WTC11 (cell line): ENCODE measurements at regions not wholly inside any gene's neighbourhood (a gene's known extent, or its start where the extent isn't known, plus 50 kb on each side); places are given as distances from the start of the nearest gene placed in this dataset.

Source experiments
- ELF4 ChIP-seq: sonication (generic); formaldehyde crosslinking; IDR thresholded peaks from 2 replicates; pipeline ENCODE4 v1.8.1; 2022; ENCODE audit warnings: low read depth, mild to moderate bottlenecking, moderate library complexity, missing genetic modification reagents
- IRF2 ChIP-seq: sonication (generic); formaldehyde crosslinking; IDR thresholded peaks from 2 replicates; pipeline ENCODE4 v1.8.0; 2022; ENCODE audit warnings: low read depth, missing genetic modification reagents, borderline replicate concordance
- TEAD1 ChIP-seq: sonication (generic); formaldehyde crosslinking; IDR thresholded peaks from 2 replicates; pipeline ENCODE4 v1.8.0; 2022; ENCODE audit warnings: mild to moderate bottlenecking, missing genetic modification reagents
- ZNF416 ChIP-seq: fragments of 250-450 bp; sonication (Bioruptor Pico); IDR thresholded peaks from 2 replicates; pipeline ENCODE4 v1.9.0; 2021; ENCODE audit warnings: mild to moderate bottlenecking, inconsistent platforms
- ZNF423 ChIP-seq: fragments of 250-450 bp; sonication (Bioruptor Pico); IDR thresholded peaks from 2 replicates; pipeline ENCODE4 v2.1.2; 2022; ENCODE audit warnings: mild to moderate bottlenecking, moderate library complexity
- TF ChIP-seq, protein P1 (sequence below): sonication (generic); formaldehyde crosslinking; IDR thresholded peaks from 2 replicates; pipeline ENCODE4 v1.8.1; 2023; ENCODE audit warnings: mild to moderate bottlenecking, missing genetic modification reagents, moderate library complexity
- TF ChIP-seq, protein P2 (sequence below): sonication (generic); formaldehyde crosslinking; IDR thresholded peaks from 2 replicates; pipeline ENCODE4 v1.8.0; 2022; ENCODE audit warnings: mild to moderate bottlenecking, missing genetic modification reagents
- TF ChIP-seq, protein P3 (sequence below): fragments of 200-600 bp; IDR thresholded peaks from 2 replicates; pipeline ENCODE4 v1.8.0; 2022; ENCODE audit warnings: antibody characterized with exemption
- TF ChIP-seq, protein P4 (sequence below): sonication (generic); formaldehyde crosslinking; IDR thresholded peaks from 2 replicates; pipeline ENCODE4 v1.8.0; 2022; ENCODE audit warnings: mild to moderate bottlenecking, missing genetic modification reagents
- TF ChIP-seq, protein P5 (sequence below): sonication (generic); formaldehyde crosslinking; IDR thresholded peaks from 2 replicates; pipeline ENCODE4 v1.8.0; 2022; ENCODE audit warnings: mild to moderate bottlenecking, missing genetic modification reagents
- TF ChIP-seq, protein P6 (sequence below): sonication (generic); formaldehyde crosslinking; conservative IDR thresholded peaks from 2 replicates; pipeline ENCODE4 v1.8.1; 2022; ENCODE audit warnings: mild to moderate bottlenecking, missing genetic modification reagents
- TF ChIP-seq, protein P7 (sequence below): sonication (generic); formaldehyde crosslinking; IDR thresholded peaks from 2 replicates; pipeline ENCODE4 v1.8.0; 2022; ENCODE audit warnings: missing genetic modification reagents

DNA sequence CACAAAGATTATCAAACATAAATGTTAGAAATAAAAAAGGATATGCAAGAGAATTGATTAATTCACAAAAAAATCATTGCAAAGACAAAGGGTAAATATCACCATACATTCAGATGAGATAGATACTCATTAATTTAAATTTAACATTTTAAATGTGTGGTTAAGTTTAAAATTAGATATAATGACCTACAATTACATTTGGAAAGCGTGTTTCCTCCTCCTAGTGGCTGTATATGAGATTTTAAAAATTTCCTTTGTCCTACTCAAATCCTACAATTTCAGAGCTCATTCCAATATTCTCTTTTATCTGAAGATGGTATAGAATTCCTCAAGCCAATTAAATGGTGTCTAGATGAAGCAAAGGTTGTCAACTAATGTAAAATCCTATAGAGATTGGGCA, 169.2 kb upstream of the CDH8 start:
- TF ChIP-seq, protein P1, sequence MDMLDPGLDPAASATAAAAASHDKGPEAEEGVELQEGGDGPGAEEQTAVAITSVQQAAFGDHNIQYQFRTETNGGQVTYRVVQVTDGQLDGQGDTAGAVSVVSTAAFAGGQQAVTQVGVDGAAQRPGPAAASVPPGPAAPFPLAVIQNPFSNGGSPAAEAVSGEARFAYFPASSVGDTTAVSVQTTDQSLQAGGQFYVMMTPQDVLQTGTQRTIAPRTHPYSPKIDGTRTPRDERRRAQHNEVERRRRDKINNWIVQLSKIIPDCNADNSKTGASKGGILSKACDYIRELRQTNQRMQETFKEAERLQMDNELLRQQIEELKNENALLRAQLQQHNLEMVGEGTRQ, result no peak
- TF ChIP-seq, protein P2, sequence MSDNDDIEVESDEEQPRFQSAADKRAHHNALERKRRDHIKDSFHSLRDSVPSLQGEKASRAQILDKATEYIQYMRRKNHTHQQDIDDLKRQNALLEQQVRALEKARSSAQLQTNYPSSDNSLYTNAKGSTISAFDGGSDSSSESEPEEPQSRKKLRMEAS (CRISPR knock-in tag), result no peak
- TF ChIP-seq ZNF416 (CRISPR knock-in tag) (no peak), TEAD1 (CRISPR knock-in tag) (no peak), ELF4 (CRISPR knock-in tag) (no peak), IRF2 (CRISPR knock-in tag) (no peak), ZNF423 (no peak)
- TF ChIP-seq, protein P3, sequence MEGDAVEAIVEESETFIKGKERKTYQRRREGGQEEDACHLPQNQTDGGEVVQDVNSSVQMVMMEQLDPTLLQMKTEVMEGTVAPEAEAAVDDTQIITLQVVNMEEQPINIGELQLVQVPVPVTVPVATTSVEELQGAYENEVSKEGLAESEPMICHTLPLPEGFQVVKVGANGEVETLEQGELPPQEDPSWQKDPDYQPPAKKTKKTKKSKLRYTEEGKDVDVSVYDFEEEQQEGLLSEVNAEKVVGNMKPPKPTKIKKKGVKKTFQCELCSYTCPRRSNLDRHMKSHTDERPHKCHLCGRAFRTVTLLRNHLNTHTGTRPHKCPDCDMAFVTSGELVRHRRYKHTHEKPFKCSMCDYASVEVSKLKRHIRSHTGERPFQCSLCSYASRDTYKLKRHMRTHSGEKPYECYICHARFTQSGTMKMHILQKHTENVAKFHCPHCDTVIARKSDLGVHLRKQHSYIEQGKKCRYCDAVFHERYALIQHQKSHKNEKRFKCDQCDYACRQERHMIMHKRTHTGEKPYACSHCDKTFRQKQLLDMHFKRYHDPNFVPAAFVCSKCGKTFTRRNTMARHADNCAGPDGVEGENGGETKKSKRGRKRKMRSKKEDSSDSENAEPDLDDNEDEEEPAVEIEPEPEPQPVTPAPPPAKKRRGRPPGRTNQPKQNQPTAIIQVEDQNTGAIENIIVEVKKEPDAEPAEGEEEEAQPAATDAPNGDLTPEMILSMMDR, result no peak
- TF ChIP-seq, protein P4, sequence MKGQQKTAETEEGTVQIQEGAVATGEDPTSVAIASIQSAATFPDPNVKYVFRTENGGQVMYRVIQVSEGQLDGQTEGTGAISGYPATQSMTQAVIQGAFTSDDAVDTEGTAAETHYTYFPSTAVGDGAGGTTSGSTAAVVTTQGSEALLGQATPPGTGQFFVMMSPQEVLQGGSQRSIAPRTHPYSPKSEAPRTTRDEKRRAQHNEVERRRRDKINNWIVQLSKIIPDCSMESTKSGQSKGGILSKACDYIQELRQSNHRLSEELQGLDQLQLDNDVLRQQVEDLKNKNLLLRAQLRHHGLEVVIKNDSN (CRISPR knock-in tag), result no peak
- TF ChIP-seq, protein P5, sequence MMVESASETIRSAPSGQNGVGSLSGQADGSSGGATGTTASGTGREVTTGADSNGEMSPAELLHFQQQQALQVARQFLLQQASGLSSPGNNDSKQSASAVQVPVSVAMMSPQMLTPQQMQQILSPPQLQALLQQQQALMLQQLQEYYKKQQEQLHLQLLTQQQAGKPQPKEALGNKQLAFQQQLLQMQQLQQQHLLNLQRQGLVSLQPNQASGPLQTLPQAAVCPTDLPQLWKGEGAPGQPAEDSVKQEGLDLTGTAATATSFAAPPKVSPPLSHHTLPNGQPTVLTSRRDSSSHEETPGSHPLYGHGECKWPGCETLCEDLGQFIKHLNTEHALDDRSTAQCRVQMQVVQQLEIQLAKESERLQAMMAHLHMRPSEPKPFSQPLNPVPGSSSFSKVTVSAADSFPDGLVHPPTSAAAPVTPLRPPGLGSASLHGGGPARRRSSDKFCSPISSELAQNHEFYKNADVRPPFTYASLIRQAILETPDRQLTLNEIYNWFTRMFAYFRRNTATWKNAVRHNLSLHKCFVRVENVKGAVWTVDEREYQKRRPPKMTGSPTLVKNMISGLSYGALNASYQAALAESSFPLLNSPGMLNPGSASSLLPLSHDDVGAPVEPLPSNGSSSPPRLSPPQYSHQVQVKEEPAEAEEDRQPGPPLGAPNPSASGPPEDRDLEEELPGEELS (CRISPR knock-in tag), result no peak
- TF ChIP-seq, protein P6, sequence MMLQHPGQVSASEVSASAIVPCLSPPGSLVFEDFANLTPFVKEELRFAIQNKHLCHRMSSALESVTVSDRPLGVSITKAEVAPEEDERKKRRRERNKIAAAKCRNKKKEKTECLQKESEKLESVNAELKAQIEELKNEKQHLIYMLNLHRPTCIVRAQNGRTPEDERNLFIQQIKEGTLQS (CRISPR knock-in tag), result no peak
- TF ChIP-seq, protein P7, sequence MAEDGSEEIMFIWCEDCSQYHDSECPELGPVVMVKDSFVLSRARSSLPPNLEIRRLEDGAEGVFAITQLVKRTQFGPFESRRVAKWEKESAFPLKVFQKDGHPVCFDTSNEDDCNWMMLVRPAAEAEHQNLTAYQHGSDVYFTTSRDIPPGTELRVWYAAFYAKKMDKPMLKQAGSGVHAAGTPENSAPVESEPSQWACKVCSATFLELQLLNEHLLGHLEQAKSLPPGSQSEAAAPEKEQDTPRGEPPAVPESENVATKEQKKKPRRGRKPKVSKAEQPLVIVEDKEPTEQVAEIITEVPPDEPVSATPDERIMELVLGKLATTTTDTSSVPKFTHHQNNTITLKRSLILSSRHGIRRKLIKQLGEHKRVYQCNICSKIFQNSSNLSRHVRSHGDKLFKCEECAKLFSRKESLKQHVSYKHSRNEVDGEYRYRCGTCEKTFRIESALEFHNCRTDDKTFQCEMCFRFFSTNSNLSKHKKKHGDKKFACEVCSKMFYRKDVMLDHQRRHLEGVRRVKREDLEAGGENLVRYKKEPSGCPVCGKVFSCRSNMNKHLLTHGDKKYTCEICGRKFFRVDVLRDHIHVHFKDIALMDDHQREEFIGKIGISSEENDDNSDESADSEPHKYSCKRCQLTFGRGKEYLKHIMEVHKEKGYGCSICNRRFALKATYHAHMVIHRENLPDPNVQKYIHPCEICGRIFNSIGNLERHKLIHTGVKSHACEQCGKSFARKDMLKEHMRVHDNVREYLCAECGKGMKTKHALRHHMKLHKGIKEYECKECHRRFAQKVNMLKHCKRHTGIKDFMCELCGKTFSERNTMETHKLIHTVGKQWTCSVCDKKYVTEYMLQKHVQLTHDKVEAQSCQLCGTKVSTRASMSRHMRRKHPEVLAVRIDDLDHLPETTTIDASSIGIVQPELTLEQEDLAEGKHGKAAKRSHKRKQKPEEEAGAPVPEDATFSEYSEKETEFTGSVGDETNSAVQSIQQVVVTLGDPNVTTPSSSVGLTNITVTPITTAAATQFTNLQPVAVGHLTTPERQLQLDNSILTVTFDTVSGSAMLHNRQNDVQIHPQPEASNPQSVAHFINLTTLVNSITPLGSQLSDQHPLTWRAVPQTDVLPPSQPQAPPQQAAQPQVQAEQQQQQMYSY (CRISPR knock-in tag), result no peak
